ENCODE measurements at regions not wholly inside any gene's neighbourhood (a gene's known extent, or its start where the extent isn't known, plus 50 kb on each side); places are given as distances from the start of the nearest gene placed in this dataset.

DNA sequence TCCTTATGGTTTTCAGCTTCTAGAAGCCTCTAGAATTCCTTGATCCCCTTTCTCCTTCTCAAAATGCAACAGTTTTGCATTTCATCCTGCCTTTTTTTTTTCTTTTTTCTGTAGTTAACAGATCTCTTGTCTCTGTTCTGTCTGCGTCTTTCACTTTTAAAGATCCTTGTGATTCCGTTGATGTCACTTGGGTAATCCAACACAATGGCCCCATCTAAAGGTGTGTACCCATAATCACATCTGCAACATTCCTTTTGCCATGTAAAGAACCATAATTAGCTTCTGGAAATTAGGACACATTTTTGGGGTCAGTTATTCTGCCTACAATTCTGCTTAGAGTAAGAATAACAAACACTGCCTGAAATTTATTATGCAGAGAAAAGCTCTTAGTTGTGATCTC is 1180.9 kb upstream of the ADGRL3 start:
- Histone ChIP-seq H3K9me3 (ENCODE audit: low read depth, low read length) (peaks cover 4% of the 10 kb centered on the region), H3K27ac (ENCODE audit: low read depth, low read length) (no peak overlapping the region), H3K4me1 (ENCODE audit: insufficient read depth, low read length) (no peaks in the 10 kb centered on the region), H3K4me2 (ENCODE audit: insufficient read depth, low read length) (no peak overlapping the region), H2AFZ (ENCODE audit: low read length) (no peak overlapping the region), H3K79me2 (ENCODE audit: insufficient read depth, low read length) (no peaks in the 10 kb centered on the region), H3K4me3 (ENCODE audit: insufficient read depth, low read length) (no peak overlapping the region), H4K20me1 (ENCODE audit: insufficient read depth, low read length) (no peaks in the 10 kb centered on the region), H3K36me3 (ENCODE audit: insufficient read depth, low read length) (no peaks in the 10 kb centered on the region), H3K27me3 (ENCODE audit: insufficient read depth, low read length) (no peaks in the 10 kb centered on the region)
- TF ChIP-seq, protein P1, sequence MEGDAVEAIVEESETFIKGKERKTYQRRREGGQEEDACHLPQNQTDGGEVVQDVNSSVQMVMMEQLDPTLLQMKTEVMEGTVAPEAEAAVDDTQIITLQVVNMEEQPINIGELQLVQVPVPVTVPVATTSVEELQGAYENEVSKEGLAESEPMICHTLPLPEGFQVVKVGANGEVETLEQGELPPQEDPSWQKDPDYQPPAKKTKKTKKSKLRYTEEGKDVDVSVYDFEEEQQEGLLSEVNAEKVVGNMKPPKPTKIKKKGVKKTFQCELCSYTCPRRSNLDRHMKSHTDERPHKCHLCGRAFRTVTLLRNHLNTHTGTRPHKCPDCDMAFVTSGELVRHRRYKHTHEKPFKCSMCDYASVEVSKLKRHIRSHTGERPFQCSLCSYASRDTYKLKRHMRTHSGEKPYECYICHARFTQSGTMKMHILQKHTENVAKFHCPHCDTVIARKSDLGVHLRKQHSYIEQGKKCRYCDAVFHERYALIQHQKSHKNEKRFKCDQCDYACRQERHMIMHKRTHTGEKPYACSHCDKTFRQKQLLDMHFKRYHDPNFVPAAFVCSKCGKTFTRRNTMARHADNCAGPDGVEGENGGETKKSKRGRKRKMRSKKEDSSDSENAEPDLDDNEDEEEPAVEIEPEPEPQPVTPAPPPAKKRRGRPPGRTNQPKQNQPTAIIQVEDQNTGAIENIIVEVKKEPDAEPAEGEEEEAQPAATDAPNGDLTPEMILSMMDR (IDR thresholded peaks at IDR 0.05; ENCODE audit: extremely low read depth, low read depth, low read length): no peak
- DNase-seq (ENCODE audit: insufficient read length, low spot score, missing footprints): no peak

DNA sequence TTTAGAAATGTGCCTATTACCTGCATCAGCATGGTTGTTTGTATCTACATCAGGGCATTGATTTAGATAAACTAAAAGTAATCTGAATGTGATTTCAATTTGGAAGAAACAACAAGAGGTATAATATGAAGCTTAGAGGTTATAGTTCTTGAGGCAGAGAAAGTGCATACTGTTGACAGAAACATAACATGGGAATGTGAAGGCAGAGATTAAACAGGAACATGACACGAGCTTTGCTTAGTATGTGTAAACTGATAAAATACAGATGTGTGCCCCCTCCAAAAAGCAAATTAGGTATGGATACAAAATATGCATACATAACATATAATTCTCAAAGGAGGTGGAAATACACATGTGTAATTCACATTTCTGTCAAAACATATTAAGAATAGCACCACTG is 1180.2 kb upstream of the ADGRL3 start:
- Histone ChIP-seq H3K4me2 (ENCODE audit: insufficient read depth, low read length) (no peak overlapping the region), H4K20me1 (ENCODE audit: insufficient read depth, low read length) (no peaks in the 10 kb centered on the region), H3K4me3 (ENCODE audit: insufficient read depth, low read length) (no peak overlapping the region), H3K79me2 (ENCODE audit: insufficient read depth, low read length) (no peaks in the 10 kb centered on the region), H3K27ac (ENCODE audit: low read depth, low read length) (no peak overlapping the region), H3K27me3 (ENCODE audit: insufficient read depth, low read length) (no peaks in the 10 kb centered on the region), H3K4me1 (ENCODE audit: insufficient read depth, low read length) (no peaks in the 10 kb centered on the region), H3K9me3 (ENCODE audit: low read depth, low read length) (peaks cover 4% of the 10 kb centered on the region), H3K36me3 (ENCODE audit: insufficient read depth, low read length) (no peaks in the 10 kb centered on the region), H2AFZ (ENCODE audit: low read length) (no peak overlapping the region)
- TF ChIP-seq, protein P1 (IDR thresholded peaks at IDR 0.05; ENCODE audit: extremely low read depth, low read depth, low read length): no peak
- DNase-seq (ENCODE audit: insufficient read length, low spot score, missing footprints): no peak

DNA sequence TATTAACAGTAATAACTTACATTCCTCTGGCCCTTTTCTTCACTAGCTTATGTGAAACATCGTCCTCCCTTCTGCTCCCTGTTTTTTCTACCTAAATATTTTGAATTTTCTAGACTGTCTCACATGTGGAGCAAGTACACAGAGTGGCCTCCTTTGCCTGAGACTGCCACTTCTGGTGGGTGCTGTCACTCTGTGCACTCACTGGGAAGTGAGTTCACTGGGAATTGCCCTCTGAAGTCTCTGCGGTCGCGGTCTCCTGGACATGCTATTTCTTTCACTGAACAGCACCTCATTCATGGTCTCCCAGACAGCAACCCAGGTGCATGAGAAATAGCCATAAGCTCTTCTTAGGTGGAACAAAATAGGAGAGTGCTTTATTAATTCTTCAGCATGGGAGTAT is 1179.7 kb upstream of the ADGRL3 start:
- no peak overlapping the region for H3K4me2 ChIP-seq (ENCODE audit: insufficient read depth, low read length)
- H4K20me1 ChIP-seq (ENCODE audit: insufficient read depth, low read length): no peaks in the 10 kb centered on the region
- H2AFZ ChIP-seq (ENCODE audit: low read length): no peak overlapping the region
- no peaks in the 10 kb centered on the region for H3K79me2 ChIP-seq (ENCODE audit: insufficient read depth, low read length)
- no peak overlapping the region for H3K4me3 ChIP-seq (ENCODE audit: insufficient read depth, low read length)
- H3K4me1 ChIP-seq (ENCODE audit: insufficient read depth, low read length): no peaks in the 10 kb centered on the region
- TF ChIP-seq, protein P1 (IDR thresholded peaks at IDR 0.05; ENCODE audit: extremely low read depth, low read depth, low read length): no peak
- DNase-seq (ENCODE audit: insufficient read length, low spot score, missing footprints): no peak
- no peak overlapping the region for H3K27ac ChIP-seq (ENCODE audit: low read depth, low read length)
- peaks cover 4% of the 10 kb centered on the region for H3K9me3 ChIP-seq (ENCODE audit: low read depth, low read length)
- no peaks in the 10 kb centered on the region for H3K36me3 ChIP-seq (ENCODE audit: insufficient read depth, low read length)
- no peaks in the 10 kb centered on the region for H3K27me3 ChIP-seq (ENCODE audit: insufficient read depth, low read length)

DNA sequence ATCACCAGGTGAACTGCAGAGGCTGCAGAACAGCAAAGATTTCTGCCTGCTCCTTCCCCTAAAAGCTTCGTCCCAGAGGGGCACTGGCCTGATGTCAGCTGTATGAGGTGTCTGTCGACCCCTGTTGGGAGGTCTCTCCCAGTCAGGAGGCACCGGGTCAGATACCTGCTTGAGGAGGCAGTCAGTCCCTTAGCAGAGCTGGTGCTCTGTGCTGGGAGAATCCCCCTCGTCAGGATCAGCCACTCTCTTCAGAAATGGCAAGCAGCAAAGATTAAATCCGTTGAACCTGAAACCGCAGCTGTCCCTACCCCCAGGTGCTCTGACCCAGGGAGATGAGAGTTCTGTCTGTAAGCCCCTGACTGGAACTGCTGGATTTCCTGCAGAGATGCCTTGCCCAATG is 1166.3 kb upstream of the ADGRL3 start:
- H3K79me2 ChIP-seq (ENCODE audit: insufficient read depth, low read length): no peaks in the 10 kb centered on the region
- H3K27me3 ChIP-seq (ENCODE audit: insufficient read depth, low read length): no peaks in the 10 kb centered on the region
- H3K36me3 ChIP-seq (ENCODE audit: insufficient read depth, low read length): no peaks in the 10 kb centered on the region
- H3K4me2 ChIP-seq (ENCODE audit: insufficient read depth, low read length): no peak overlapping the region
- H3K9me3 ChIP-seq (ENCODE audit: low read depth, low read length): no peaks in the 10 kb centered on the region
- no peak overlapping the region for H3K4me3 ChIP-seq (ENCODE audit: insufficient read depth, low read length)
- no peaks in the 10 kb centered on the region for H4K20me1 ChIP-seq (ENCODE audit: insufficient read depth, low read length)
- TF ChIP-seq, protein P1 (IDR thresholded peaks at IDR 0.05; ENCODE audit: extremely low read depth, low read depth, low read length): no peak
- H3K4me1 ChIP-seq (ENCODE audit: insufficient read depth, low read length): no peaks in the 10 kb centered on the region
- no peak for DNase-seq (ENCODE audit: insufficient read length, low spot score, missing footprints)
- H2AFZ ChIP-seq (ENCODE audit: low read length): no peak overlapping the region
- H3K27ac ChIP-seq (ENCODE audit: low read depth, low read length): no peak overlapping the region

Data from osteoblast (primary cell).